Adrenal gland (tissue), 5 donors: ENCODE measurements at regions not wholly inside any gene's neighbourhood (a gene's known extent, or its start where the extent isn't known, plus 50 kb on each side); places are given as distances from the start of the nearest gene placed in this dataset.

Experiments
- POLR2A ChIP-seq, 2 donors: fragments of 450-650 bp; IDR thresholded peaks; one replicate each; pipeline ENCODE4 v1.6.1; 2017; ENCODE audit warnings: antibody characterized with exemption in 2 of 2, mild to moderate bottlenecking in 2 of 2, moderate library complexity in 1 of 2
- TF ChIP-seq, protein P1 (sequence below), 6 experiments: fragments of 450-650 bp in 4 of 6; fragments of 200-600 bp in 2 of 6; sonication (generic) in 1 of 6; IDR thresholded peaks; 1 replicate in 5 of 6; 2 replicates in 1 of 6; pipeline versions ENCODE4 v1.5.1 to v1.8.0; 2016 to 2021; ENCODE audit warnings: antibody characterized with exemption in 6 of 6, mild to moderate bottlenecking in 2 of 6, moderate library complexity in 1 of 6
- donor health status: DM: no; HTN: no; CAD: no.

- TF ChIP-seq POLR2A (IDR thresholded peaks at IDR 0.05), result no peak
- TF ChIP-seq, protein P1, sequence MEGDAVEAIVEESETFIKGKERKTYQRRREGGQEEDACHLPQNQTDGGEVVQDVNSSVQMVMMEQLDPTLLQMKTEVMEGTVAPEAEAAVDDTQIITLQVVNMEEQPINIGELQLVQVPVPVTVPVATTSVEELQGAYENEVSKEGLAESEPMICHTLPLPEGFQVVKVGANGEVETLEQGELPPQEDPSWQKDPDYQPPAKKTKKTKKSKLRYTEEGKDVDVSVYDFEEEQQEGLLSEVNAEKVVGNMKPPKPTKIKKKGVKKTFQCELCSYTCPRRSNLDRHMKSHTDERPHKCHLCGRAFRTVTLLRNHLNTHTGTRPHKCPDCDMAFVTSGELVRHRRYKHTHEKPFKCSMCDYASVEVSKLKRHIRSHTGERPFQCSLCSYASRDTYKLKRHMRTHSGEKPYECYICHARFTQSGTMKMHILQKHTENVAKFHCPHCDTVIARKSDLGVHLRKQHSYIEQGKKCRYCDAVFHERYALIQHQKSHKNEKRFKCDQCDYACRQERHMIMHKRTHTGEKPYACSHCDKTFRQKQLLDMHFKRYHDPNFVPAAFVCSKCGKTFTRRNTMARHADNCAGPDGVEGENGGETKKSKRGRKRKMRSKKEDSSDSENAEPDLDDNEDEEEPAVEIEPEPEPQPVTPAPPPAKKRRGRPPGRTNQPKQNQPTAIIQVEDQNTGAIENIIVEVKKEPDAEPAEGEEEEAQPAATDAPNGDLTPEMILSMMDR (IDR thresholded peaks at IDR 0.05), result peak in 2 of 6 experiments; percentile 29 to 30
Measured at GRCh38 chr5:141757402-141757801, 75.4 kb upstream of the ARAP3 start.
